ENCODE measurements at regions not wholly inside any gene's neighbourhood (a gene's known extent, or its start where the extent isn't known, plus 50 kb on each side); places are given as distances from the start of the nearest gene placed in this dataset.

GRCh38 chr17:72204742-72205141, 83.9 kb downstream of the SOX9 start:
- 40 to 55% methylated on average over 10 of the region's 10 CpGs for WGBS, 2 donors
- Histone ChIP-seq H3K27ac (ENCODE audit: low read depth in 1 of 2, low read length in 2 of 2) (no peak overlapping the region), H3K4me3 (ENCODE audit: low read length in 2 of 2) (no peak overlapping the region), H3K9me3 (ENCODE audit: control insufficient read depth, low read length) (peaks cover 2% of the 10 kb centered on the region), H3K27me3 (ENCODE audit: control insufficient read depth in 1 of 2, insufficient read depth in 2 of 2, low read length in 1 of 2) (no peaks in the 10 kb centered on the region), H3K36me3 (ENCODE audit: control insufficient read depth in 1 of 2, insufficient read depth in 2 of 2, low read length in 1 of 2) (no peaks in the 10 kb centered on the region), H3K4me1 (ENCODE audit: control insufficient read depth in 1 of 2, insufficient read depth in 2 of 2, low read length in 2 of 2) (no peaks in the 10 kb centered on the region)
- intact Hi-C loops (cut with DNase I) = no loop called here
- ATAC-seq (ENCODE audit: low FRiP score) (no peak), DNase-seq (no peak)

- H3K27me3 ChIP-seq (ENCODE audit: control insufficient read depth in 1 of 2, insufficient read depth in 2 of 2, low read length in 1 of 2) = no peaks in the 10 kb centered on the region
- peaks cover 2% of the 10 kb centered on the region for H3K9me3 ChIP-seq (ENCODE audit: control insufficient read depth, low read length)
- H3K4me3 ChIP-seq (ENCODE audit: low read length in 2 of 2) = no peak overlapping the region
- WGBS, 2 donors = 7 to 16% methylated on average over 14 of the region's 14 CpGs
- intact Hi-C loops (cut with DNase I) = no loop called here
- no peaks in the 10 kb centered on the region for H3K36me3 ChIP-seq (ENCODE audit: control insufficient read depth in 1 of 2, insufficient read depth in 2 of 2, low read length in 1 of 2)
- H3K27ac ChIP-seq (ENCODE audit: low read depth in 1 of 2, low read length in 2 of 2) = no peak overlapping the region
- ATAC-seq (ENCODE audit: low FRiP score) (no peak), DNase-seq (no peak)
- no peaks in the 10 kb centered on the region for H3K4me1 ChIP-seq (ENCODE audit: control insufficient read depth in 1 of 2, insufficient read depth in 2 of 2, low read length in 2 of 2)
Measured at GRCh38 chr17:72205357-72205756, 84.5 kb downstream of the SOX9 start.

- intact Hi-C loops (cut with DNase I) = no loop called here
- Histone ChIP-seq H3K27me3 (ENCODE audit: control insufficient read depth in 1 of 2, insufficient read depth in 2 of 2, low read length in 1 of 2) (no peaks in the 10 kb centered on the region), H3K4me3 (ENCODE audit: low read length in 2 of 2) (no peak overlapping the region), H3K36me3 (ENCODE audit: control insufficient read depth in 1 of 2, insufficient read depth in 2 of 2, low read length in 1 of 2) (no peaks in the 10 kb centered on the region), H3K9me3 (ENCODE audit: control insufficient read depth, low read length) (peaks cover 2% of the 10 kb centered on the region), H3K4me1 (ENCODE audit: control insufficient read depth in 1 of 2, insufficient read depth in 2 of 2, low read length in 2 of 2) (no peaks in the 10 kb centered on the region), H3K27ac (ENCODE audit: low read depth in 1 of 2, low read length in 2 of 2) (no peak overlapping the region)
- ATAC-seq (ENCODE audit: low FRiP score) (no peak), DNase-seq (no peak)
- WGBS, 2 donors = 63 to 69% methylated on average over 3 of the region's 3 CpGs
Measured at GRCh38 chr17:72205822-72206221, 85.0 kb downstream of the SOX9 start.

- no peaks in the 10 kb centered on the region for H3K27me3 ChIP-seq (ENCODE audit: control insufficient read depth in 1 of 2, insufficient read depth in 2 of 2, low read length in 1 of 2)
- H3K4me3 ChIP-seq (ENCODE audit: low read length in 2 of 2) = no peak overlapping the region
- no peaks in the 10 kb centered on the region for H3K4me1 ChIP-seq (ENCODE audit: control insufficient read depth in 1 of 2, insufficient read depth in 2 of 2, low read length in 2 of 2)
- ATAC-seq (ENCODE audit: low FRiP score) = no peak
- intact Hi-C loops (cut with DNase I) = no loop called here
- DNase-seq = no peak
- H3K27ac ChIP-seq (ENCODE audit: low read depth in 1 of 2, low read length in 2 of 2) = no peak overlapping the region
- H3K36me3 ChIP-seq (ENCODE audit: control insufficient read depth in 1 of 2, insufficient read depth in 2 of 2, low read length in 1 of 2) = no peaks in the 10 kb centered on the region
- peaks cover 2% of the 10 kb centered on the region for H3K9me3 ChIP-seq (ENCODE audit: control insufficient read depth, low read length)
- WGBS, 2 donors = 58 to 70% methylated on average over 4 of the region's 4 CpGs
Measured at GRCh38 chr17:72206376-72206775, 85.6 kb downstream of the SOX9 start.

- H3K36me3 ChIP-seq (ENCODE audit: control insufficient read depth in 1 of 2, insufficient read depth in 2 of 2, low read length in 1 of 2) = no peaks in the 10 kb centered on the region
- no peaks in the 10 kb centered on the region for H3K27me3 ChIP-seq (ENCODE audit: control insufficient read depth in 1 of 2, insufficient read depth in 2 of 2, low read length in 1 of 2)
- intact Hi-C loops (cut with DNase I) = no loop called here
- no peak overlapping the region for H3K27ac ChIP-seq (ENCODE audit: low read depth in 1 of 2, low read length in 2 of 2)
- ATAC-seq (ENCODE audit: low FRiP score) (no peak), DNase-seq (no peak)
- H3K4me1 ChIP-seq (ENCODE audit: control insufficient read depth in 1 of 2, insufficient read depth in 2 of 2, low read length in 2 of 2) = no peaks in the 10 kb centered on the region
- H3K4me3 ChIP-seq (ENCODE audit: low read length in 2 of 2) = no peak overlapping the region
- H3K9me3 ChIP-seq (ENCODE audit: control insufficient read depth, low read length) = peaks cover 2% of the 10 kb centered on the region
Measured at GRCh38 chr17:72208832-72209231, 88.0 kb downstream of the SOX9 start.

- Histone ChIP-seq H3K4me3 (ENCODE audit: low read length in 2 of 2) (no peak overlapping the region), H3K27ac (ENCODE audit: low read depth in 1 of 2, low read length in 2 of 2) (no peak overlapping the region), H3K36me3 (ENCODE audit: control insufficient read depth in 1 of 2, insufficient read depth in 2 of 2, low read length in 1 of 2) (no peaks in the 10 kb centered on the region), H3K27me3 (ENCODE audit: control insufficient read depth in 1 of 2, insufficient read depth in 2 of 2, low read length in 1 of 2) (no peaks in the 10 kb centered on the region), H3K4me1 (ENCODE audit: control insufficient read depth in 1 of 2, insufficient read depth in 2 of 2, low read length in 2 of 2) (no peaks in the 10 kb centered on the region), H3K9me3 (ENCODE audit: control insufficient read depth, low read length) (peaks cover 2% of the 10 kb centered on the region)
- 74 to 80% methylated on average over 5 of the region's 5 CpGs for WGBS, 2 donors
- no peak for DNase-seq
- intact Hi-C loops (cut with DNase I) = no loop called here
- no peak for ATAC-seq (ENCODE audit: low FRiP score)
Measured at GRCh38 chr17:72212041-72212440, 91.2 kb downstream of the SOX9 start.

GRCh38 chr17:72215490-72215889, 94.7 kb downstream of the SOX9 start:
- H3K36me3 ChIP-seq (ENCODE audit: control insufficient read depth in 1 of 2, insufficient read depth in 2 of 2, low read length in 1 of 2) = no peaks in the 10 kb centered on the region
- no peaks in the 10 kb centered on the region for H3K27me3 ChIP-seq (ENCODE audit: control insufficient read depth in 1 of 2, insufficient read depth in 2 of 2, low read length in 1 of 2)
- H3K9me3 ChIP-seq (ENCODE audit: control insufficient read depth, low read length) = no peaks in the 10 kb centered on the region
- DNase-seq (no peak), ATAC-seq (ENCODE audit: low FRiP score) (no peak)
- H3K27ac ChIP-seq (ENCODE audit: low read depth in 1 of 2, low read length in 2 of 2) = no peak overlapping the region
- intact Hi-C loops (cut with DNase I) = no loop called here
- H3K4me1 ChIP-seq (ENCODE audit: control insufficient read depth in 1 of 2, insufficient read depth in 2 of 2, low read length in 2 of 2) = no peaks in the 10 kb centered on the region
- 51 to 53% methylated on average over 2 of the region's 2 CpGs for WGBS, 2 donors
- H3K4me3 ChIP-seq (ENCODE audit: low read length in 2 of 2) = no peak overlapping the region

GRCh38 chr17:72215928-72216327, 95.1 kb downstream of the SOX9 start:
- no peak for ATAC-seq (ENCODE audit: low FRiP score)
- no peaks in the 10 kb centered on the region for H3K27me3 ChIP-seq (ENCODE audit: control insufficient read depth in 1 of 2, insufficient read depth in 2 of 2, low read length in 1 of 2)
- intact Hi-C loops (cut with DNase I) = no loop called here
- 88 to 90% methylated on average over 7 of the region's 7 CpGs for WGBS, 2 donors
- H3K4me3 ChIP-seq (ENCODE audit: low read length in 2 of 2) = no peak overlapping the region
- H3K27ac ChIP-seq (ENCODE audit: low read depth in 1 of 2, low read length in 2 of 2) = no peak overlapping the region
- H3K9me3 ChIP-seq (ENCODE audit: control insufficient read depth, low read length) = no peaks in the 10 kb centered on the region
- no peak for DNase-seq
- no peaks in the 10 kb centered on the region for H3K36me3 ChIP-seq (ENCODE audit: control insufficient read depth in 1 of 2, insufficient read depth in 2 of 2, low read length in 1 of 2)
- no peaks in the 10 kb centered on the region for H3K4me1 ChIP-seq (ENCODE audit: control insufficient read depth in 1 of 2, insufficient read depth in 2 of 2, low read length in 2 of 2)

- ATAC-seq (ENCODE audit: low FRiP score) (no peak), DNase-seq (no peak)
- H3K9me3 ChIP-seq (ENCODE audit: control insufficient read depth, low read length) = peaks cover 3% of the 10 kb centered on the region
- intact Hi-C loops (cut with DNase I) = no loop called here
- no peak overlapping the region for H3K4me3 ChIP-seq (ENCODE audit: low read length in 2 of 2)
- H3K4me1 ChIP-seq (ENCODE audit: control insufficient read depth in 1 of 2, insufficient read depth in 2 of 2, low read length in 2 of 2) = no peaks in the 10 kb centered on the region
- H3K27ac ChIP-seq (ENCODE audit: low read depth in 1 of 2, low read length in 2 of 2) = no peak overlapping the region
- WGBS, 2 donors = 5 to 8% methylated on average over 21 to 23 of the region's 23 CpGs
- no peaks in the 10 kb centered on the region for H3K36me3 ChIP-seq (ENCODE audit: control insufficient read depth in 1 of 2, insufficient read depth in 2 of 2, low read length in 1 of 2)
- H3K27me3 ChIP-seq (ENCODE audit: control insufficient read depth in 1 of 2, insufficient read depth in 2 of 2, low read length in 1 of 2) = no peaks in the 10 kb centered on the region
Measured at GRCh38 chr17:72219137-72219823, 98.5 kb downstream of the SOX9 start.
